GM12878 (cell line): ENCODE measurements at regions not wholly inside any gene's neighbourhood (a gene's known extent, or its start where the extent isn't known, plus 50 kb on each side); places are given as distances from the start of the nearest gene placed in this dataset.

Source experiments
- BACH1 ChIP-seq: fragments of 450-650 bp; IDR thresholded peaks from 2 replicates; pipeline ENCODE4 v1.6.1; 2017; ENCODE audit warnings: mild to moderate bottlenecking, borderline replicate concordance
- IRF3 ChIP-seq: fragments of 450-650 bp; IDR thresholded peaks from 2 replicates; pipeline ENCODE4 v1.6.1; 2014; ENCODE audit warnings: mild to moderate bottlenecking
- JUND ChIP-seq: IDR thresholded peaks from 2 replicates; pipeline ENCODE4 v1.6.1; 2012; ENCODE audit warnings: low read depth, mild to moderate bottlenecking, low read length, improper control_type of control experiment, moderate library complexity
- KDM1A ChIP-seq: fragments of 200-600 bp; sonication (generic); IDR thresholded peaks from 2 replicates; pipeline ENCODE4 v1.6.1; 2016; ENCODE audit warnings: borderline replicate concordance
- MTA3 ChIP-seq: IDR thresholded peaks from 2 replicates; pipeline ENCODE4 v1.6.1; 2012; ENCODE audit warnings: low read length, inconsistent platforms, borderline replicate concordance
- MXI1 ChIP-seq: fragments of 150-350 bp; IDR thresholded peaks from 2 replicates; pipeline ENCODE4 v1.6.1; 2011; ENCODE audit warnings: low read depth, mild to moderate bottlenecking, inconsistent platforms, low read length, improper control_type of control experiment
- TF ChIP-seq, protein P1 (sequence below): IDR thresholded peaks from 2 replicates; pipeline ENCODE4 v1.6.1; 2012; ENCODE audit warnings: low read depth, low read length, improper control_type of control experiment
- TF ChIP-seq, protein P2 (sequence below): fragments of 450-650 bp; IDR thresholded peaks from 2 replicates; pipeline ENCODE4 v1.6.1; 2017; ENCODE audit warnings: mild to moderate bottlenecking

- TF ChIP-seq, protein P1, sequence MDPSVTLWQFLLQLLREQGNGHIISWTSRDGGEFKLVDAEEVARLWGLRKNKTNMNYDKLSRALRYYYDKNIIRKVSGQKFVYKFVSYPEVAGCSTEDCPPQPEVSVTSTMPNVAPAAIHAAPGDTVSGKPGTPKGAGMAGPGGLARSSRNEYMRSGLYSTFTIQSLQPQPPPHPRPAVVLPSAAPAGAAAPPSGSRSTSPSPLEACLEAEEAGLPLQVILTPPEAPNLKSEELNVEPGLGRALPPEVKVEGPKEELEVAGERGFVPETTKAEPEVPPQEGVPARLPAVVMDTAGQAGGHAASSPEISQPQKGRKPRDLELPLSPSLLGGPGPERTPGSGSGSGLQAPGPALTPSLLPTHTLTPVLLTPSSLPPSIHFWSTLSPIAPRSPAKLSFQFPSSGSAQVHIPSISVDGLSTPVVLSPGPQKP, result no peak
- TF ChIP-seq JUND, result no peak
- TF ChIP-seq, protein P2, sequence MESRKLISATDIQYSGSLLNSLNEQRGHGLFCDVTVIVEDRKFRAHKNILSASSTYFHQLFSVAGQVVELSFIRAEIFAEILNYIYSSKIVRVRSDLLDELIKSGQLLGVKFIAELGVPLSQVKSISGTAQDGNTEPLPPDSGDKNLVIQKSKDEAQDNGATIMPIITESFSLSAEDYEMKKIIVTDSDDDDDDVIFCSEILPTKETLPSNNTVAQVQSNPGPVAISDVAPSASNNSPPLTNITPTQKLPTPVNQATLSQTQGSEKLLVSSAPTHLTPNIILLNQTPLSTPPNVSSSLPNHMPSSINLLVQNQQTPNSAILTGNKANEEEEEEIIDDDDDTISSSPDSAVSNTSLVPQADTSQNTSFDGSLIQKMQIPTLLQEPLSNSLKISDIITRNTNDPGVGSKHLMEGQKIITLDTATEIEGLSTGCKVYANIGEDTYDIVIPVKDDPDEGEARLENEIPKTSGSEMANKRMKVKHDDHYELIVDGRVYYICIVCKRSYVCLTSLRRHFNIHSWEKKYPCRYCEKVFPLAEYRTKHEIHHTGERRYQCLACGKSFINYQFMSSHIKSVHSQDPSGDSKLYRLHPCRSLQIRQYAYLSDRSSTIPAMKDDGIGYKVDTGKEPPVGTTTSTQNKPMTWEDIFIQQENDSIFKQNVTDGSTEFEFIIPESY, result no peak
- no peak for TF ChIP-seq MTA3
- no peak for TF ChIP-seq MXI1
- no peak for TF ChIP-seq IRF3
- TF ChIP-seq BACH1, result no peak
- no peak for TF ChIP-seq KDM1A
- TF ChIP-seq, all 136 proteins: peak for 0
Measured at GRCh38 chr22:22810471-22810870, 77.1 kb upstream of the IGLL5 start (continued).
